ENCODE measurements at regions not wholly inside any gene's neighbourhood (a gene's known extent, or its start where the extent isn't known, plus 50 kb on each side); places are given as distances from the start of the nearest gene placed in this dataset.

- no peak for DNase-seq (ENCODE audit: low read depth)
Observed at GRCh38 chr4:155616117-155616516, 50.5 kb upstream of the GUCY1A1 start.

GRCh38 chr4:155615081-155615887 lies 51.4 kb upstream of the GUCY1A1 start:
- no peak for DNase-seq (ENCODE audit: low read depth)

GRCh38 chr4:155614111-155614762 lies 52.4 kb upstream of the GUCY1A1 start:
- no peak for DNase-seq (ENCODE audit: low read depth)

- DNase-seq (ENCODE audit: low read depth) = no peak
Observed at GRCh38 chr4:155612074-155612473, 54.6 kb upstream of the GUCY1A1 start.

- no peak for DNase-seq (ENCODE audit: low read depth)
Observed at GRCh38 chr4:155611501-155611900, 55.1 kb upstream of the GUCY1A1 start.

GRCh38 chr4:155610143-155610542 lies 56.5 kb upstream of the GUCY1A1 start:
- DNase-seq (ENCODE audit: low read depth) = no peak

- no peak for DNase-seq (ENCODE audit: low read depth)
Observed at GRCh38 chr4:155609455-155610059, 57.1 kb upstream of the GUCY1A1 start.

GRCh38 chr4:155608225-155608885 lies 58.3 kb upstream of the GUCY1A1 start:
- no peak for DNase-seq (ENCODE audit: low read depth)

GRCh38 chr4:155607481-155607880 lies 59.2 kb upstream of the GUCY1A1 start:
- no peak for DNase-seq (ENCODE audit: low read depth)

- peak; percentile 10 for DNase-seq (ENCODE audit: low read depth)
Observed at GRCh38 chr4:155604718-155605626, 61.7 kb upstream of the GUCY1A1 start.

- no peak for DNase-seq (ENCODE audit: low read depth)
Observed at GRCh38 chr4:155603360-155603891, 63.2 kb upstream of the GUCY1A1 start.

GRCh38 chr4:155602351-155603140 lies 64.1 kb upstream of the GUCY1A1 start:
- DNase-seq (ENCODE audit: low read depth) = no peak

GRCh38 chr4:155600244-155600643 lies 66.4 kb upstream of the GUCY1A1 start:
- DNase-seq (ENCODE audit: low read depth) = no peak

- DNase-seq (ENCODE audit: low read depth) = no peak
Observed at GRCh38 chr4:155599596-155599995, 67.1 kb upstream of the GUCY1A1 start.

- no peak for DNase-seq (ENCODE audit: low read depth)
Observed at GRCh38 chr4:155599085-155599484, 67.6 kb upstream of the GUCY1A1 start.

- DNase-seq (ENCODE audit: low read depth) = no peak
Observed at GRCh38 chr4:155597933-155598451, 68.7 kb upstream of the GUCY1A1 start.

- no peak for DNase-seq (ENCODE audit: low read depth)
Observed at GRCh38 chr4:155597281-155597680, 69.4 kb upstream of the GUCY1A1 start.

GRCh38 chr4:155593793-155594192 lies 72.9 kb upstream of the GUCY1A1 start:
- no peak for DNase-seq (ENCODE audit: low read depth)

- no peak for DNase-seq (ENCODE audit: low read depth)
Observed at GRCh38 chr4:155592938-155593297, 73.7 kb upstream of the GUCY1A1 start.

Measured in myocyte (in vitro differentiated cells).